ENCODE measurements at regions not wholly inside any gene's neighbourhood (a gene's known extent, or its start where the extent isn't known, plus 50 kb on each side); places are given as distances from the start of the nearest gene placed in this dataset.

- no peak for FAIRE-seq
Observed at GRCh38 chr10:43802988-43803696, 154.5 kb upstream of the ZNF32 start.

GRCh38 chr10:43801626-43802025 lies 152.9 kb upstream of the ZNF32 start:
- no peak for FAIRE-seq

DNA sequence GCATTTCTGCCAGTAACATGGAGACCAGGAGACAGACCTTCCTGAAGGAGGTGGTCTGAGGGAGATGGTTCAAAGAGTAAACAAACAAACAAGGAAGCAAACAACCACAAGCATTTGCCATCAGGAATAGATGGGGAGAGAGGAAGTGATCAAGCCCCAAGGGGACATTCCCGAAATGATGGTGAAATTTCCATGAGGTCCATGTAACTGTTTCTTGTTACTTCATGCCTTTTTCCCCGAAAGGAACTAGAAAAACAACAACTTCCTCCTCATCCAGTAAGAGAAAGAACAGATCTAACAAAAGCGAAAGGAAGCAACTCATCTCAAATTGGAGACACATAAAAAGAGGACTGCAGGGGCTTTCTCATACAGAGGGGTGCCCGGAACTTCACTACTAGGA lies 152.5 kb upstream of the ZNF32 start:
- FAIRE-seq, result no peak

- no peak for FAIRE-seq
Observed at GRCh38 chr10:43796781-43797180, 148.1 kb upstream of the ZNF32 start.

DNA sequence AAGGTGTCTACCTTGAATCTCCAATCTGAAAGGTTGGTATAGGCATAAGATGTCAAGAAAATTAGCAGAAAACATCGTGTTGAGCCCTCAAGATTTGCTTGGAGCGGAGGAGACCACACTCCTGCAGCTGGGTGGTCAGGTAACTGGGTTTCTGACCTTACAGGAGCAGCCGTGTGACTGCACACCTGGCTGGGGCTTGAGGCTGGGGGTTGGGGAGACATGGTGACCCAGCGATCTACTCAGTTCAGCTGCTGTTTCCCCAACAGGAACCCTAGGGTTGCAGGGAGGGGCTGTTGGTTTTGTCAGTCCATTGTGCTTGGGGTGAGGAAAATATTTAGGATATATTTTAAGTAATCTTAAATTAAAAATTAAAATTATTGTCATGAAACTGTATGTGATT lies 147.0 kb upstream of the ZNF32 start:
- FAIRE-seq, result no peak

DNA sequence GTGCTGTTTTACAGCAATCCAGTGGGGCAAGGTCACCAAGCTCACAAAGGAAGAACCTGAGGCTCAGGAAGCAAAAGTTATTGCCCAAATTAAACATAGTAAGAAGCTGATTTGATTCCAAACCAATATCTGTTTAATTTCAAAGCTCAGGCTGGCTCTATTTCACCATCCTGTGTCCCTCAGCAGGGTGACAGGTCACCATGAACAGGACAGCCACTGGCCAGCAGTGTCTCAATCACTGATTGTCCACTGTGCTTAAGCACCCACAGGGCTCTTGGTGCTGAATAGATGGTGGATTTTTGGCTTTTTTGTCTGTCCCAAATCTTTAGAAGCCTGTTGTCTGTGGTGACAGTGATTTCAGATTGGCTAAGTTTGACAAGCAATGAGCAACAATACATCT lies 146.4 kb upstream of the ZNF32 start:
- FAIRE-seq, result no peak

DNA sequence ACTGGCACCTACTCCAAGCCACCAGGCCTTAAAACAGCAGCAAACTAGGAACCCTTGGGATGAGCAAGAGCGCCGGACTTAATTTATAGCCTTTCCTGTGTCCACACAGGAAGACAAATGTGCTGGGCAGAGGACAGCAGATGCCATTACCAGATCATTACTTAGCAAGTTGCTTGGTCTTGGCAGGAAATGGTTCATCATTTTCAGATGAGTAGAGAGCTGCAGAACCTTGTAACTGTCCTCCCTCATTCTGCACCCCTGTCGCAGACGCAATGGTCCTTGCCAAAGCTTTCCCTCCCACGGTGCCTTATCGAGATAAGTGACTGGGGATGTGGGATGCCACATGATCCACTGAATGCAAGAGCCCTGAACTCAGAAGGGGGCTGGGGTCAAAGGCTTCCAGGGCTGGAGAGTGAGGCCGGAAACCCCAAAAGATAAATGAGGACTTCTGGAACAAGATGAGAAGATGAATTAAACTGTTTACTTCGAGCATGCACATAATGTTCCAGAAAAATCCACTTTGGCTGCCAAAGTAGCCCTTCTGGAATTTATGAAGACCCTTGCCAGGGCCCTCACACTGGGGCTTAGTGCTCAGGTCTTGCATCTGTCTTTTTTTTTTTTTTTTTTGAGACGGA lies 145.6 kb upstream of the ZNF32 start:
- FAIRE-seq, result no peak

DNA sequence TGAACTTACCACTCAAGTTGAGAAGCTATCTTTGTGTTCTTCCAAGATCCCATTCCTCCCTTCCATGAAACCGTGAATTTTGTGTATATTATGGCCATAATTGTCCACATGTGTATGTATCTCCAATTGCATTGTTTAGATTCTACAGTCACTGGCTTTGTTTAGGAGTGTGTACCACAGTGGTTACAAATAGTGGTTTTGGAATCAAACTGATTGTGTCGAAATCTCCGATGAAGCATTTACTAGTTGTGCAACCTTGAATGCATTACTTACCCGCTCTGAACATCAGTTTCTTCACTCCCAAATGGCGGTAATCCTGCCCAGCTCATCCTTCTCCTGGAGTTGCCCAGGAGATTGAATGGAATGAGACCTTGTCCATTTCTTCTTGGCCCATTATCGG lies 145.0 kb upstream of the ZNF32 start:
- no peak for FAIRE-seq

GRCh38 chr10:43790147-43790546 lies 141.5 kb upstream of the ZNF32 start:
- FAIRE-seq, result no peak

DNA sequence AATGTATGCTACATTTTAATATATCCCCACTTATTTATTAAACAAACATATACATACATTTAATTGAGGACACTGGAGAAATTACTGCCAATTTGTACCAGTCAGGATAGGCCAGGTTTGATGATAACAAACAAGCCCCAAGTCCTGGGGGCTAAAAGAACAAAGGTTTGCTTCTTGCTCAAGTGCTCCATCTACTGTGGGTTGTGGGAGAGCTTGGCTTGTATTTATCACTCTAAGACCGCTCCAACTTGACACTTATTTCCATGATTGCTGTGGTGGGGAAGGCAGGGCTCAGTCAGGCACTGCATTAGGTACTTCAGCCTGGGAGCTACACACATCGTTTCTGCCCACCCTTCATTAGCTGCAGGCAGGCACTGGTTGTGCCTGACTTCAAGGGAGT lies 136.6 kb upstream of the ZNF32 start:
- FAIRE-seq, result no peak

DNA sequence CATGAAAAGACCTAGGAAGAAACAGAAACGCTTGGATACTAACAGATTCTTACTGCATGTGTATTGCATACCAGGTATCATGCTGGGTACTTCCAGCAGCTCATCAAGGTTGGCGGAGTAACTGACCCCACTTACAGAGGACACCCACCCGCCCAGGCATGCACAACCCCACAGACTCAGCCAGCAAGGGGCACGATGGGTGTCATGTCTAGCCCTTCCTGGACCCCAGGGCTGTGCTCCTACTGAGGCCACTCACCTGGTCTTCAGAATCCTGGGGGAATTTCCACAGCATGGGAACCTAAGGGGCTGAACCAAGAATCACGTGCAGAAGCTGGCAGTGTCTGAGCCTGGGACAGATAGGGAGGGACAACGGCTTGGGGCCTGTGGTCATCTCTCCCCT lies 134.1 kb upstream of the ZNF32 start:
- no peak for FAIRE-seq

DNA sequence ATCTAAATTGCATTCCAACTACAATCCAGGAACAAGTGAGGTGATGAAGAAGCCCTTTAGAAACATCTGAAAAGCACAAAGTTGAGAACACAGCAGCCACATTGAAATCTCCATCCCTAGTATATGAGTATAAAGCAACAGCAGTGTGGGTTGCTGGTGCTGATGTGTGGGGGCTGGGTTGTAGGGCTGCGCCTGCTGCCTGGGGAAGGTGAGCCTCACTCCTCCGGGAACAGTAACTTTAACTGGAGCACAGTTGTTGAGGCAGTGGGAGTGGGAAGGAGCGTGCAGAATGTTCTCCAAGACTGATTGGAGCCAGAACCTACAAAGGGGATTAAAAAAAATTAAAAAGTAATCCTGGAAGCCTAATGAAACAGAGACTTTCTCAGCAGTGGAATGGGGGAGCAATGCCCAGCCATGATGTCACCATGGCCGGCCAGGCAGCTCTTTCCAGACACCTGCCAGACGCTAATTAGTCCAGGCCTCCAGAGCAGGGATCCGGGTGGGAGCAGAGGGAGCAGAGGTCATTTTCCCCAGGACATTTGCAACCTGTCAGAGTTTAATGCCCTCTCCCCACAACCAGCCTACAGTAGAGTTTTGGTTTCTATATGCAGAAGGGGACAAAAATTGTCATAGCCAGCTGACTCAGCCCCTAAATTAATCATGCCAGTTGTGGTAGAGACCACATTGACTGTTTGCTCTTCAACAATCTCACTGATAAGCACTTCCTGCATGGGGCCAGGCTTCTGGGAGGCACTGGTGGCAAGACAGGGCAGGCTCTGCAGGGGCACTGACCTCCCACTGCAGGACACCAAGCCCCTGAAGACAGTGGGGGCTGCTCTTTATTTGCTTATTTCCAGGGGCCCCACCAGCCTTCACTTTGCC lies 133.0 kb upstream of the ZNF32 start:
- no peak for FAIRE-seq

DNA sequence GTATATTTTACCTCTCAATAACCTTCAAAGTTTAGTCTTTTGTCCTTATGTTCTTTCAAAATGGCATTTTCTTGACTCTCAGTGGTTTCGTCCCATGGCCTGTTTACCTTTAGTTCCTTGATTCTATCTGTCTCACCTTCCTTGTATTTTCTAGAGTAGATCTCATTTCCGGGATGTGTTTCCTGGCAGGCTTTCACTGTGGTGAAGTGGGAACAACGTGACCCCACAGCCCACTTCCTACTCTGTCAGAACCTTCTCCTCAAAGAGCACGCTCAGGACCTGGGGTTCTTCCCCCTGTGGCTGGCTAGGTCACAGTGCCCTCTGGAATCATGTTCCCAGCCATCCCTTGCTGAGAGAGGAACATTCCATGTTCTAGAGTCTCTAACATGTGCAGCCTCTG lies 129.9 kb upstream of the ZNF32 start:
- FAIRE-seq, result no peak

DNA sequence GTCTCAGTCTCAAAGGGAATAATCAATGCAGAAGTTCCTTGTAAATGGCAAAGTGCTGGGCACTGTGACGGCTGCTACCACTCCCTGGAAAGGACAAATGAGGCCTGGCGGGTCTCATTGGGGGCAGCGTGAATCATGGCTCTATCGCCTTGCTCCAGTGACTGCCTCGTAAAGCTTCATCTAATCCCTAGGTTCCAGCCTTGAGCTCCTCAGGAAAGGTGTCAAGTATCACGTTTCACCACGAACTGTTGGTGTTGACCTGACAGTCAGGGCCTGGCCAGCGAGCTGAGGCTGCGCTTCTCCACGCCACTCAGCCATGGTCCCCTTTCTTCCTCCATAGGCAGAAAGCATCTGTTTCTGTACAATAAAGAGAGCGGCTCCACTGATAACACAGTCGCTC lies 126.7 kb upstream of the ZNF32 start:
- FAIRE-seq, result no peak

- no peak for FAIRE-seq
Observed at GRCh38 chr10:43774234-43774769, 125.6 kb upstream of the ZNF32 start.

GRCh38 chr10:43773736-43774135 lies 125.1 kb upstream of the ZNF32 start:
- no peak for FAIRE-seq

- no peak for FAIRE-seq
Observed at GRCh38 chr10:43772171-43772570, 123.5 kb upstream of the ZNF32 start.

DNA sequence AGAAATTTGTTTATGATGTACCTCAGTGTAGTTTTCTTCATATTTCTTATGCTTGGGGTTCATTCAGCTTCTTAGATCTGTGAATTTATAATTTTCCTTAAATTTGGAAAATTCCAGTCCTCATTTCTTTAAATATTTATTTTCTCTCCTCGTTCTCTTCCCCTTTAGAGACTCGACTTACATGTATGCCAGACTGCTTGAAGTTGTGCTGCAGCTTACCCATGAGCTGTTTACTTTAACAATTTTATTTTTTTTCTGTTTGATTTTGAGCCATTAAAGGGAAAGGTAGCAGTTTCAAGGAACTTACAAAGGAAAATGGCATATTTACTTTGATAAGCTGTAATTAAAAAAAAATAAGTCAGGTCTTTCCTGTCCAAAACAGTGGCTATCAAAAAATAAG lies 123.0 kb upstream of the ZNF32 start:
- FAIRE-seq, result no peak

GRCh38 chr10:43765516-43765915 lies 116.8 kb upstream of the ZNF32 start:
- FAIRE-seq, result no peak

DNA sequence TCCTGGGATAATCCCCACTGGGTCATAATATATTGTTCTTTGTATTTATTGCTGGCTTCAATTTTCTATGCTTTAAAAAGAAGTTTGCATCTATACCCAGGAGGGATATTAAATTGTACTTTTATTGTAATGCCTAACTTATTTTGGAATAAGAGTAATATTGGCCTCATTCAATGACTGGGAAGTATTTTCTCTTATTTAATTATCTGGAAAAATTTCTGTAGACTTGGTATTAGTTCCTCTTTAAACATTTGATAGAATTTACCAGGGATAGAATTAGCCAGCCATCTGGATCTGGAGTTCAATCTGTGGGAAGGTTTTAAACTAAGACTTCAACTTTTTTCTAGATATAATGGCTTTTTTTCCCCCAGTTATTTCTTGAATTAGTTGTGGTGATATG lies 115.2 kb upstream of the ZNF32 start:
- FAIRE-seq, result no peak

DNA sequence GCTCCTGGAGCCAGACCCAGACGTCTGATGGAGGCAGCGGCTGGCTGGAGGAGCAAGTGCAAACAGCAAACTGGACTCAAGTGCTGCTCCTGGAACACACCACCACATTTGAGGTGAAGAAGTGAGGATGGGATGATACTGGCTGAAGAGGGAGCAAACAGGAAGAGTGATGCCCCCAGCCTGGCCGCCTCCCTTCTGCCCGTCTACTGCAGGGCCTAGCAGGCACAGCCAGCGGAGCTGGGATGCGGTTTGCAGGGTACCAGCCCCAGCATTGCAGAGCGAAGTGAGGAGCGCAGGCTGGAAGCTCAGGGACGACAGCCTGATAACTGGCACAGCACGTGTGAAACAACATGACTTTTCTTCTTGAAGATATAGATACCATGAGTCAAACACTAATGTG lies 111.8 kb upstream of the ZNF32 start:
- FAIRE-seq, result no peak

GRCh38 chr10:43759216-43759615 lies 110.5 kb upstream of the ZNF32 start:
- FAIRE-seq, result no peak

GRCh38 chr10:43756341-43756740 lies 107.7 kb upstream of the ZNF32 start:
- FAIRE-seq, result no peak

All from endometrium (tissue), 2 donors.